CD4-positive, alpha-beta T cell treated with Interleukin-17A for 4 hours (primary cell): ENCODE measurements at regions not wholly inside any gene's neighbourhood (a gene's known extent, or its start where the extent isn't known, plus 50 kb on each side); places are given as distances from the start of the nearest gene placed in this dataset.
A peak's percentile ranks its signal among the peaks of the same experiment; 100 is the strongest.
"Not testable (repeated sequence)": the region's sequence is repeated elsewhere in the genome, so short reads cannot be mapped to it uniquely, and the experiment has no call there.

Source experiments
- DNase-seq: peaks from one replicate; pipeline ENCODE4 v3.0.0-alpha.2; 2020; ENCODE audit warnings: mixed read lengths

DNA sequence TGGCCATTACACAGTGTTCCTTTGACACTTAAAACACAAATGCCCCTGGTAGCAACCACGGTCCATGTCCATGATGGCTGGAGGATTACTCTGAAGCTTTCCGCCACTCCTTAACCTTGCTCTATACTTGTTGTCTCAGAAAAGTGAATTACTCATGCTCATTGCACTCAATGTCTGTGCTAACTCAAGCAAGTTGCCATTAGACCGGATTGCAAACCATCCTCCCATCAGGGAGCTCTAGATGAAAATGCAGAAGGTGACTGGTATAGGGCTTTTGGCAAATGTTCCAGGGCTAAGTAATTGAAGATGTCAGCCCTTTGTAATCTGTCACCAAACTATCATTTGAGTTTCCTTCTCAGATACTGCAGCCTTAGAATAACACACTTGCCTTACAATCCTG lies 1288.3 kb upstream of the B3GALT2 start:
- no peak for DNase-seq

GRCh38 chr1:194473766-194474165 lies 1287.4 kb upstream of the B3GALT2 start:
- DNase-seq = no peak

DNA sequence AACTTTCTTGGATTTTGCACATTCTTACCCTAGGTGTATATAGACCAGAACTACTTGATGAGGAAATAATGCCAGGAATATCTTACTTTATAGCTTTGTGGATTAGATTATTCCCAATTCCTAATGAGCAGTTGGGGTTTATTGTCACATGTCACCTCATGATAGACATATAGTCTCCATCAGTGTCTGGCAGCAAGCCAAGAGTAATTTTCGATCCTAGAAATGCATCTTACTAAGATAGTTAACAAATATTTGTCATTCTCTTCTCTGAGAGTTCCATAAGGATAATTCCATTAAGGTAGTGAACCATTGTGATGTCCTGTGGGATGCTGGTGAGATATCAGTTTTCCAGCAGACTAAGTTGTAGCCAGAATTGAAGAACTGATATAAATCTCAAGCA lies 1282.9 kb upstream of the B3GALT2 start:
- DNase-seq = no peak

GRCh38 chr1:194466706-194467105 lies 1280.3 kb upstream of the B3GALT2 start:
- no peak for DNase-seq

DNA sequence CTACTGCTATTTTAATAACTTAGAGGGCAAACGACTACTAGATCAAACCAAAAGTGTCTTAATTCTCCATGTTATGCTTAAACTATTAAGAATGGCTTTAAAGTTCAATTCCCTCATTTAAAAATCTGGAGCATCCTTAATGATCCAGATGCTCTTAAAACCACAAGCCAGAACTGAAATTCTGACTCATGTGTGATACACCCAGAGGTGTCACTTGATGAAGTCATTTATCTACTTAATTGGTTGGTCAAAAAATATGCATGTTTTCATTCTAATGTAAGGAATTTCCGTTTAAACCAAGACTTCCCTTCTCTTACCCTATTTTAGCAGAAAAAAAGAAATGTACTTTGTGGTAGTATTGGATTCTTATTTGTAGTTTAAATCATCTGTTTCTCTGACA lies 1261.2 kb upstream of the B3GALT2 start:
- DNase-seq = no peak

GRCh38 chr1:194445244-194445643 lies 1258.8 kb upstream of the B3GALT2 start:
- DNase-seq = no peak

GRCh38 chr1:194442901-194443575 lies 1256.6 kb upstream of the B3GALT2 start:
- no peak for DNase-seq

DNA sequence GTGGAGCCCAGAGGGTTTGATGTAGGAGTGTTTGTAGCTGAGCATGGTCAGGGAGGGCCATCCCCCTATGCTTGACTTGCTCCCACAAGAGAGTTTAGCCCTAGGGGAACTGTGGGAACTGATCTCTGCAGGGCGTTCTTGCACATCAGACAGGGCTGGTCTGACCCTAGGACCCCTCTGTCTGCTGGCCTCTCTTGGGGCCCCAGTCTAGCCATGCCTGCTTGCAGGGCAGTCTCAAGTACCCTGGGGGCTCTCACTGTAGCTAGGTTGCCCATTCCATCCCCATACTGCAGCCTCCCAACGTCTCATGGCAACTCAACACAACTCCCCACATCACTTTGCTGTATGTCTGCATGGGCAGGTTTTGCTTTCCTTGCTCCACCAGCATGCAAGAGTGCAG lies 1250.7 kb upstream of the B3GALT2 start:
- DNase-seq = no peak

- DNase-seq = no peak
Observed at GRCh38 chr1:194431121-194431520, 1244.7 kb upstream of the B3GALT2 start.

- no peak for DNase-seq
Observed at GRCh38 chr1:194420706-194421105, 1234.3 kb upstream of the B3GALT2 start.

DNA sequence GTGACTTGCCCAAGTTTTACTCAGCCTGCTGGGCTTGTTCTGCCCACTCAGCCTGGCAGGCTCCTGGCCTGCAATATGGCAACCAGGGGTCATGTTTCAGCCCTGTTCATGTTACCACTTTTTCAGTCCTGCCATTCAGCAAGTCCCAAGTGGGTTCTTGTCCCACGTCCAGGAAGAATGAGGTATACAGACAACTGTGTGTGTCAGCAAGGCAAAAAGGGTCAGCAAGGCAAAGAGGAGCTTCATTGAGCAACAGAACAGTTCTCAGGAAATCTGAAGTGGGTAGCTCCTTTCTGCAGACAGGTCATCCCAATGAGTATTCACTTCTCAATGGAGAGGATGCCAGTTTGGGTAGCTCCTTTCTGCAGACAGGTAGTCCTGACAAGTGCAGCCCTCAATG lies 1233.3 kb upstream of the B3GALT2 start:
- DNase-seq = no peak

GRCh38 chr1:194410756-194411155 lies 1224.3 kb upstream of the B3GALT2 start:
- no peak for DNase-seq

DNA sequence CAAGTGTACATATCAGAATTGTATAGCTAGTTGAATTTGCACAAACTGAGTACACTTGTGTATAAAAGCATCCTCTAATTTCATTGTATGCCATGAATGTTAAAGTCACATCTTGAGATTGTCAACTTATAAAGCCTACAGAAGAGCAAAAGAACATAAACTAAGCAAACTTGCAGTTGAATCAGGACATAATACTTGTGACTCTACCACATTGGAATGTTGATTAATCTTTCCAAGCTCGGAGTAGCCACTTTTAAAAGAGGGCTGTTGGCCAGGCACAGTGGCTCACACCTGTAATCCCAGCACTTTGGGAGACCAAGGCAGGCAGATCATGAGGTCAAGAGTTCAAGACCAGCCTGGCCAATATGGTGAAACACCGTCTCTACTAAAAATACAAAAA lies 1220.8 kb upstream of the B3GALT2 start:
- DNase-seq = not testable (repeated sequence)

GRCh38 chr1:194394676-194395075 lies 1208.3 kb upstream of the B3GALT2 start:
- no peak for DNase-seq

DNA sequence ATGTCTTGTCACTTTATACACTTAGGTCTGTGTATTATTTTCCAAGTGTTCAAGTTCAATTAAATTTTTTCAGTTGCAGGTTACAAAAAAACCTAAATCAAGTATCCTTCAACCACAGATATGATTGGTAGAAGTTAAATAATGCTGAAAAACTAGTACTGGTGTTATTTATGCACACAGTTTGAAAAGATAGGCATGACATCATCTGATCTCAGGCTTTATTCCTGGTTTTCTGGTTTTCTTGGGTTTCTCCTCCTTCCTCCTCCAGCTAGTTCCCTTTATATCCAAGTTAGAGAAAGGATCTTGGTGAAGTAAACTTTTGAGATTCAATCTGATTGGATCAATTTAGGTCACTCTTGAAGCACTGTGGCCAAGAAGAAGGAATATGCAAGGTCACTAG lies 1201.1 kb upstream of the B3GALT2 start:
- DNase-seq = no peak

GRCh38 chr1:194378517-194378916 lies 1192.1 kb upstream of the B3GALT2 start:
- no peak for DNase-seq

DNA sequence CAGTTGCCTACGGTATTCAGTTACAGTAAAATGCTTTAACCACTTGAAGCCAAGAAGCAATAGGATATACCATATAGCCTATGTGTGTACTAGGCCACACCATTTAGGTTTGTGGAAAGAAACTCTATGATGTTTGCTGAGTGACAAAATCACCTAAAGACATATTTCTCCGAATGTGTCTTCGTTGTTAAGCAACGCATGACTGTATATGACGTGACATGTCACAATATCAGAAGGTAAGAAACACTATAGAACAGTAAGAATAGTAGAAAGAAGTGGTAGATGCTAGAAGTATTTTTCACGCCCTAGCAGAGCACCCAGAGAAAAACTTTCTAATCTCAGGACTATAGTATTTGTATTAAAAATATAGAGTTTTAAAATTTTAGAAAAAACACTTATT lies 1188.2 kb upstream of the B3GALT2 start:
- DNase-seq = no peak

- DNase-seq = no peak
Observed at GRCh38 chr1:194372266-194372665, 1185.9 kb upstream of the B3GALT2 start.

DNA sequence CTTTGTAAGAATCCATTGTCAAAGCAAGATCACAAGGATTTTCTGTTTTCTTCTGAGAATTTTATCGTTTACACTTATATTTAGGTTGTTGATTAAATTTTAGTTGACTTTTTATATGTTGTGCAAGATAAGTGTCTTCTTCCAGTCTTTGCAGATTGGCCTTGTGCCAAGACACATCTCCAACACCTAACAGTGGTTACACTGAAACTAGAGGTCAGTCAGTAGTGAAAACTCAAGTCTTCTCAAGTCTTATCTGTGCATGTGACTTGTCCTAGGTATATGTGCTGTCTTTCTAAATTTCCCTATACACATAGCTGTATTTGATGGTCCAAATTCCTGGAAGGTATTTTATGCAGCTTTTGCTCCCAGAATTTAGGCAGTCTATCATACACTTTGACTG lies 1183.2 kb upstream of the B3GALT2 start:
- DNase-seq = no peak

DNA sequence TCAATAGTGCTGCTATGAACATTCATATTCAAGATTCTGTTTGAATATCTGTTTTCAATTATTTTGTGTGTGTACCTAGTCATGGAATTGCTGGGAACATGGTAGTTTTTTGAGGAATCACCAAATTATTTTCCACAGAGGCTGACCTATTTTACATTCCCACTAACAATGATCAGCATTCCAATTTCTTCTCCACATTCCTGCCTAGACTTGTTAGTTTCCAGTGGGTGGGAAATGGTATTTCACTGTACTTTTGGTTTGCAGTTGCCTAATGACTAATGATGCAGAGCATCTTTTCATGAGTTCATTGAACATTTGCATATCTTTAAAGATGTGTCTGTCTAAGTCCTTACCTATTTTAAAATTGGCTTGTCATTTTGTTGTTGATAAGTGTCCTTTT lies 1182.6 kb upstream of the B3GALT2 start:
- no peak for DNase-seq

GRCh38 chr1:194367121-194367520 lies 1180.7 kb upstream of the B3GALT2 start:
- DNase-seq = no peak

GRCh38 chr1:194366705-194367104 lies 1180.3 kb upstream of the B3GALT2 start:
- DNase-seq = no peak

- DNase-seq = no peak
Observed at GRCh38 chr1:194362327-194362726, 1175.9 kb upstream of the B3GALT2 start.

DNA sequence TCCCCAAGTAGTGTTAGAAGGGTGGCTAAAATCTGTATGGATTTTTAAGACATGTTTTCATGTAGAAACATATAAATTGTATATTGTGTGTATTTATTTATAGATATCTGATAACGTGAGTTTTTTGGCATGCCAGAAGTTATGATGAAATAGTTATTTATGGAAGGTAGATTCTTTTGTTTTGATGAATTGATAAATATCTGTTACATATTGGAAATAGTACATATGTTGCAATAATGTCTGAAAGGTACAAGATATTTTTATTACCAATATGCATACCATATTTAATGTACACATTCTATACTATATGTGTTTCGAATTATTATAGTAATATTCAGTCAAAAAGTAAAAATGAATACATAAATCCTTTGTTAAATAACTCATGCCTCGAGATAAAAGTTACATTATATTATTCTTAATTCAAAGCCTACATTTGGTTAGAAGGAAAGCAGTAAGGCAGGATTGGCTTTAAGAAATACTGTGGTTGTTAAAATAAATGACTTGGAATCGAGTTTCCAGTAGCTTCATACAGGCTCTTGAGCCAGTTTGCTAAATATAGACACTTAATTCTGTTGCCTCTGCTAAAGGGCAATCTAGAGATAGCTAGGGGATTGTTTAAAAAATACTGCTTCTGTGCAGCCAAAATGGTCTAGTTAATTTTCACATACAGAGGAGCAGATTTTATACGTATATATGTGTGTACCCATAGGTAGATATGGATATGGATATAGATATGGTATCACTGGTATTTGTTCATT lies 1175.1 kb upstream of the B3GALT2 start:
- DNase-seq = no peak

DNA sequence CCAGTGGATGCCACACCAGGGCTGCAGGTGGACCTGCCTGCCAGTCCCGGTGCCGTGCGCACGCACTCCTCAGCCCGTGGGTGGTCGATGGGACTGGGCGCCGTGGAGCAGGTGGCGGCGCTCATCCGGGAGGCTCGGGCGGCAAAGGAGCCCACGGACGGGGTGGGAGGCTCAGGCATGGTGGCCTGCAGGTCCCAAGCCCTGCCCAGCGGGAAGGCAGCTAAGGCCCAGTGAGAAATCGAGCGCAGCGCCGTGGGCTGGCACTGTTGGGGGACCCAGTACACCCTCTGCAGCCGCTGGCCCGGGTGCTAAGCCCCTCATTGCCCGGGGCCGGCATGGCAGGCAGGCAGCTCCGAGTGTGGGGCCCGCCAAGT lies 1171.8 kb upstream of the B3GALT2 start:
- peak; percentile 2 for DNase-seq
